ENCODE measurements at regions not wholly inside any gene's neighbourhood (a gene's known extent, or its start where the extent isn't known, plus 50 kb on each side); places are given as distances from the start of the nearest gene placed in this dataset.

- TF ChIP-seq CTCF (conservative IDR thresholded peaks at IDR 0.05) (no peak), EZH2 (IDR thresholded peaks at IDR 0.05; ENCODE audit: low read depth) (no peak)
Measured at GRCh38 chr4:117777721-117778120, 256.6 kb upstream of the NDST3 start.

Measured in PC-9 (cell line).